Left hindlimb (tissue), 1 donor: ENCODE measurements at regions not wholly inside any gene's neighbourhood (a gene's known extent, or its start where the extent isn't known, plus 50 kb on each side); places are given as distances from the start of the nearest gene placed in this dataset.

Source experiments
- DNase-seq: peaks from one replicate; pipeline ENCODE4 v3.0.0-alpha.2; 2018

GRCh38 chr3:31404871-31405270, 127.9 kb upstream of the STT3B start:
- no peak for DNase-seq

- DNase-seq: no peak
Measured at GRCh38 chr3:31405515-31405914, 127.2 kb upstream of the STT3B start.

- DNase-seq: no peak
Measured at GRCh38 chr3:31406896-31407295, 125.8 kb upstream of the STT3B start.

- no peak for DNase-seq
Measured at GRCh38 chr3:31407665-31408064, 125.1 kb upstream of the STT3B start.

GRCh38 chr3:31408720-31409119, 124.0 kb upstream of the STT3B start:
- DNase-seq: no peak

GRCh38 chr3:31409389-31409788, 123.3 kb upstream of the STT3B start:
- no peak for DNase-seq

GRCh38 chr3:31409866-31410265, 122.9 kb upstream of the STT3B start:
- no peak for DNase-seq

- DNase-seq: no peak
Measured at GRCh38 chr3:31410411-31410810, 122.3 kb upstream of the STT3B start.

- no peak for DNase-seq
Measured at GRCh38 chr3:31412832-31413231, 119.9 kb upstream of the STT3B start.

- no peak for DNase-seq
Measured at GRCh38 chr3:31413515-31413914, 119.2 kb upstream of the STT3B start.

GRCh38 chr3:31416980-31417379, 115.7 kb upstream of the STT3B start:
- DNase-seq: no peak

GRCh38 chr3:31417486-31417885, 115.2 kb upstream of the STT3B start:
- DNase-seq: no peak

- no peak for DNase-seq
Measured at GRCh38 chr3:31420311-31420710, 112.4 kb upstream of the STT3B start.

- DNase-seq: no peak
Measured at GRCh38 chr3:31421314-31422048, 111.2 kb upstream of the STT3B start.

- no peak for DNase-seq
Measured at GRCh38 chr3:31422237-31422636, 110.5 kb upstream of the STT3B start.

- DNase-seq: no peak
Measured at GRCh38 chr3:31423482-31423881, 109.2 kb upstream of the STT3B start.

GRCh38 chr3:31425401-31425800, 107.3 kb upstream of the STT3B start:
- DNase-seq: no peak

GRCh38 chr3:31427623-31428022, 105.1 kb upstream of the STT3B start:
- DNase-seq: no peak

- DNase-seq: no peak
Measured at GRCh38 chr3:31431321-31431720, 101.4 kb upstream of the STT3B start.

- no peak for DNase-seq
Measured at GRCh38 chr3:31432897-31433678, 99.6 kb upstream of the STT3B start.

GRCh38 chr3:31433679-31433992, 99.1 kb upstream of the STT3B start:
- DNase-seq: no peak

GRCh38 chr3:31434819-31435218, 97.9 kb upstream of the STT3B start:
- no peak for DNase-seq

- no peak for DNase-seq
Measured at GRCh38 chr3:31436830-31437229, 95.9 kb upstream of the STT3B start.

GRCh38 chr3:31438742-31439141, 94.0 kb upstream of the STT3B start:
- DNase-seq: no peak
